ENCODE measurements at regions not wholly inside any gene's neighbourhood (a gene's known extent, or its start where the extent isn't known, plus 50 kb on each side); places are given as distances from the start of the nearest gene placed in this dataset.
"Not testable (repeated sequence)": the region's sequence is repeated elsewhere in the genome, so short reads cannot be mapped to it uniquely, and the experiment has no call there.

DNA sequence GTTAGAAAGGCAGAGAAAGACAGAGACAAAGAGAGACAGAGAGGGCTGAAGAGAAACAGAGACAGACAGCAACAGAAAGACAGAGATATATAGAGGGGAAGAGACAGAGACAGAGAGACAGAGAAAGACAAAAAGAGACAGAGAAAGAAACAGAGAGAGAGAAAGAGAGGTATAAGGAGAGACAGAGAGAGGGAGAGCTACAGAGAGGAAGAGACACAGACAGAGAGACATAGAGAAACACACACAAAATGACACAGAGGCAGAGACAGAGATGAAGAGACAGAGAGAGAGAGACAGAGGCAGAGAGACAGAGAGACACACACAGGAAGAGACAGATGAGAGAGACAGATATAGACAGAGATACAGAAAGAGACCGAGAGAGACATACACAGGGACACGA lies 168.6 kb downstream of the TMEM121 start:
- no peak overlapping the region for H3K27ac ChIP-seq
- H4K20me1 ChIP-seq: no peaks in the 10 kb centered on the region
- no peaks in the 10 kb centered on the region; a peak in 3 of 22 replicates for H3K9me3 ChIP-seq (replicated peaks in 1 of 11)
- no peaks in the 10 kb centered on the region for H3K36me3 ChIP-seq
- no peak for TF ChIP-seq Cebpa-rat (IDR thresholded peaks at IDR 0.05)
- no peak overlapping the region for H3K4me3 ChIP-seq
- peaks cover 0 to 65% (median 30%) of the 10 kb centered on the region in 10 experiments; a peak in 12 of 20 replicates for H3K4me1 ChIP-seq
- H3K9ac ChIP-seq: no peak overlapping the region
- H3K27me3 ChIP-seq: no peaks in the 10 kb centered on the region
- H3K4me2 ChIP-seq: peak overlapping the region in 6 of 11 experiments; percentile 8 to 57 (median 34); a peak in 10 of 22 replicates

DNA sequence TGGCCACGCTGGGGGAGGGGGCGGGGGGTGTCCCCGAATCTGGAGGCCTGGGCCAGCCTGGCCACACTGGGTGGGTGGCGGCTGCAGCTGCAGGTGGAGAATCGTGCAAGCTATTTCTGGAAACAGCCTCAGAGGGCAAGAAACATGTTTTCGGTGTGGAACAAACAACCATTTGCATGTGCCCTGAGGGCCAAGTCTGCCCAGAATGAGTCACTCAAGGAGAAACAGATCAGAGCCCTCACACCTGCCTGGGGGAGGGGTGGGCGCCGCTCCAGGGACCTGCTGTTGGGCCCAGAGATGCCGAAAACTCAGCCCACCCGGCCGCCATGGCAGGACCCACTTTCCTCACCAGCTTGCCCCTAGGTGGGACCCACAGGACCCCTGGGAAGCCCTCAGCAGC lies 170.0 kb downstream of the TMEM121 start:
- not testable (repeated sequence) for H3K4me2 ChIP-seq

DNA sequence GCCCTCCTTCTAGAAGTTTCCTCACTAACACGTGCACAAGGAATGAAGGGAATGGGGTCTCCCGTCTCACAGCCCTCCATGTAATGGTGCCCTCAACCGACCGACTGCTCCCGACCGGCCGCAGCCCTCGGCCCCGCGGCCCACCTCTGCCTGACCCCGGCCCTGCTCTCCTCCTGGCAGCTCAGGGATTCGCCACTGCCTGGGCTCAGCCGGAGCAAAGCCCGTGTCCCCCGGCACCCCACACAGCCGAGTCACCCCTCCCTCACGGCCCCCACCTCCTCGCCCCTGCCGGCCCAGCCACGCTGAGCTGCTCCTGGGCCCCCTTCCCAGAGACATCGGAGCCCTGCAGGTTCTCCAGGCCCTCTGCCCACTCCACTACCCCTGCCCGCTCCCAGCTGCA lies 171.0 kb downstream of the TMEM121 start:
- not testable (repeated sequence) for H3K9me3 ChIP-seq (replicated peaks in 1 of 11); H3K4me3 ChIP-seq; H3K36me3 ChIP-seq; H3K9ac ChIP-seq; H3K27me3 ChIP-seq; H3K27ac ChIP-seq; H4K20me1 ChIP-seq
- Histone ChIP-seq H3K4me2 (peak overlapping the region in 4 of 11 experiments; percentile 18 to 36 (median 23); a peak in 4 of 22 replicates), H3K4me1 (peaks cover 0 to 69% (median 38%) of the 10 kb centered on the region in 10 experiments; a peak in 12 of 20 replicates)

More for the DNA sequence above, 170.0 kb downstream of the TMEM121 start:
- not testable (repeated sequence) for H3K9me3 ChIP-seq (replicated peaks in 1 of 11); H4K20me1 ChIP-seq; H3K36me3 ChIP-seq; H3K27me3 ChIP-seq; H3K27ac ChIP-seq; H3K4me3 ChIP-seq; H3K9ac ChIP-seq
- peaks cover 0 to 66% (median 40%) of the 10 kb centered on the region in 10 experiments; a peak in 12 of 20 replicates for H3K4me1 ChIP-seq

DNA sequence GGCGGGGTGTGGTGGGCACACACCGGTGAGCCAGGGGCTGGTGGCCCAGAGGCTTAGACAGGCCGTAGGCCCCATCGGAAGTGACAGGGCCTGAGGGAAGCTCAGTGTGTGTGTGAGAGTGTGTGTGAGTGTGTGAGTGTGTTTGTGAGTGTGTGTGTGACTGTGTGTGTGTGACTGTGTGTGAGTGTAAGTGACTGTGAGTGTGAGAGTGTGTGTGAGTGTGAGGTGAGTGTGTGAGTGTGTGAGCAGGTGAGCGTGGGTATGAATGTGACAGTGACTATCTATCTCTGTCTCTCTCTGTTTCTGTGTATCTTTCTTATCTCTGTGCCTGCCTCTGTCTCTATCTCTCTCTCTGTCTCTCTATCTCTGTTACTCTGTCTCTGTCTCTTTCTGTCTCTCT lies 171.6 kb downstream of the TMEM121 start:
- H3K27ac ChIP-seq; H3K4me3 ChIP-seq; H3K9me3 ChIP-seq (replicated peaks in 1 of 11); H3K27me3 ChIP-seq; H3K9ac ChIP-seq; H4K20me1 ChIP-seq; H3K36me3 ChIP-seq: not testable (repeated sequence)
- peaks cover 0 to 70% (median 38%) of the 10 kb centered on the region in 10 experiments; a peak in 12 of 20 replicates for H3K4me1 ChIP-seq
- H3K4me2 ChIP-seq: peak overlapping the region in 4 of 11 experiments; percentile 18 to 36 (median 23); a peak in 4 of 22 replicates

DNA sequence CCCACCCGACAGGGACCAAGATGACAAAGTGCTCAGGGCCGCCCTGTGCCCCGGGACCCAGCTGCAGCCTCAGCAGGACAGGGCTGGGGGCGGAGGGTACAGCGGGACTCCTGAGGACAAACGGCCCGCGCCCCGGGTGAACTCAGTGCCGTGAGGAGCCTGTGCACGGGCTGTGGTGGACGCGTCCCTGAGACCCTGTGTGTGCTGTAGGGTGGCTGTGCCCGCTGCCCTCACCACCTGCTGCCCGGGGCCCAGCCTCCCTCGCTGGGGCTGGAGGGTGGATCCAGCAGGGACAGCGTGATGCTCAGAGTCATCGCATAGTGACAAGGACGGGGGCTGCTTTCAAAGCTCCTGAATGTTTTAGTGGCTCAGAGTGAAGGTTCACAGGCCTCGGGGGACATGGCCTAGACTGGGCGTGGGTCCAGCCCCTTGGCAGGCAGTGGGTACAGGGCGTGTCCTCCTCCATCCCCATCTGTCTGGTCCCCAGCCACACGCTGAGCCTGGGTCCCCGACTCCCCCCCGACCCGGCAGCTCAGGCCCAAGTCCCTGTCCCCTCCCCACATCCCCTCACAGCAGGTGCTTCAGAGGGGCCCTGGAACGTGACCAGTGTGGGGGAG lies 172.7 kb downstream of the TMEM121 start:
- H3K4me3 ChIP-seq; H4K20me1 ChIP-seq; H3K27me3 ChIP-seq; H3K36me3 ChIP-seq; H3K9me3 ChIP-seq (replicated peaks in 1 of 11); H3K9ac ChIP-seq; H3K27ac ChIP-seq: not testable (repeated sequence)
- Histone ChIP-seq H3K4me2 (peak overlapping the region in 6 of 11 experiments; percentile 58 to 72 (median 62); a peak in 9 of 22 replicates), H3K4me1 (peaks cover 0 to 65% (median 34%) of the 10 kb centered on the region in 10 experiments; a peak in 12 of 20 replicates)

DNA sequence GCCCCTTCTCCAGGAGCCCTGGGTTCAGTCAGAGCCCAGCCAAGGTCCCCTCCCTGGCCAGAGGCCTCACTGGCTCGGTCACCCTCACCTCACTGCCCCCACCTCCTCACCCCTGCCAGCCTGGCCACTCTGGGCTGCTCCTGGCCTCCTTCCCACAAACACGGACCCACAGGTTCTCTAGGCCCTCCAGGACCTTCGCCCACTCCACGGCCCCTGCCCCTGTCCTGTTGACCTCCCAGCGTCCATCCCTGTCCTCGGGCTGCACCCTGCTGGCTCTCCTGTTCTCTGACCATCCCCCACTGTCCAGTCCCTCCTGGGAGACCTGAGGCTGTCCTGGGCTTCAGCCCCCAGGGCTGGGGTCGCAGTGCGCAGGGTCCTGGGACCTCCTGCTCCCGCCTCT lies 173.3 kb downstream of the TMEM121 start:
- H3K36me3 ChIP-seq; H3K9me3 ChIP-seq (replicated peaks in 1 of 11); H3K4me3 ChIP-seq; H3K27ac ChIP-seq; H3K9ac ChIP-seq; H4K20me1 ChIP-seq; H3K27me3 ChIP-seq: not testable (repeated sequence)
- Histone ChIP-seq H3K4me1 (peaks cover 0 to 59% (median 31%) of the 10 kb centered on the region in 10 experiments; a peak in 12 of 20 replicates), H3K4me2 (peak overlapping the region in 6 of 11 experiments; percentile 27 to 62 (median 48); a peak in 10 of 22 replicates)

DNA sequence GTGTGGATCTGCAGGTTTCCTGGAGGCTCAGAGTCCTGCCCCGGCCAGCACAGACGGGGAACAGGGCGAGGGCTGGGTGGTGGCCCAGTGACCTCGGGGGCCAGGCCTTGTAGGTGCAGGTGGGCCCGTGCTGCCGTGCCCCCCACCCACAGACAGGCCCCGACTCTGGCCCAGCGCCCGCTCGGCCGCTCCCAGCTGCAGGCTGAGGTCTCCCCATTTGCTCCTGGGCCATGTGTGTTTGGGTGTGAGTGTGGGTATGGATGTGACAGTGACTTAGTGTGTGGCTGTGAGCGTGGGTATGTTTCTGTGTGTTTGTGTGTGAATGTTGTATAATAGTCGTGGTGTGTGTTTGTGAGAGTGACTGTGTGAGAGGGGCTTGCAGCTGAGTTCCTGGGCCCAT lies 173.8 kb downstream of the TMEM121 start:
- H3K27ac ChIP-seq; H3K9ac ChIP-seq; H3K27me3 ChIP-seq; H3K9me3 ChIP-seq (replicated peaks in 1 of 11); H3K36me3 ChIP-seq; H3K4me3 ChIP-seq; H4K20me1 ChIP-seq: not testable (repeated sequence)
- Histone ChIP-seq H3K4me1 (peaks cover 0 to 54% (median 29%) of the 10 kb centered on the region in 10 experiments; a peak in 12 of 20 replicates), H3K4me2 (peak overlapping the region in 6 of 11 experiments; percentile 11 to 62 (median 48); a peak in 7 of 22 replicates)

DNA sequence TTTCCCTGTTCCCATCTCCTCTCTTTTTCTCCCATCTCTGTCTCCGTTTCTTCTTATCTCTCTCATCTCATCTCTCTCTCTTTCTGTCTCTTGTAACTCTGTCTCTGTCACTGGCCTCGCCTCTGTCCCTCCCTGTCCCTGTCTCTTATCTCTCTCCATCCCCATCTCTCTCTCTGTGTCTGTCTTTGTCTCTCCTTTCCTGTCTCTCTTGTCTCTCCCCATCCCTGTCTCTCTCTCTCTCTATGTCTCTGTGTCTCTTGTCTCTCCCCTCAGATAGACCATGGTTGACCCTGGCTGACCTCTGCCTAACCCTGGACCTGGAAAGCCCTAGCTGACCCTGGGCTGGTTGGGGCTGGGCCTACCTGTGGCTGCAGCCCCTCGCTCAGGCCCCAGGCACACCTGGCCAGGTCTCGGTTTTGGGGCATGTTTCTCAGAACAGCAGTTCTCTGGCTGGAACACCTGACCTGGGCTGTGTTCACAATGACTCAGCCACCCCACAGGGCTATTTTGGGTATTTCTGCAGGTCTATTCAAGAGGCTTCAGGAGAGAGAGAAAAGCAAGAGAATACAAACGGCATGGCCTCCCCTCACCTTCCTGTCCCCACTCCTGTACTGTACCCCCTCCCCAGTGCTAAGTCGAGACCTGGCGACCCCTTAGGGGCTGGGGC lies 174.4 kb downstream of the TMEM121 start:
- H3K4me1 ChIP-seq: peaks cover 0 to 51% (median 29%) of the 10 kb centered on the region in 10 experiments; a peak in 12 of 20 replicates
- H3K36me3 ChIP-seq: no peaks in the 10 kb centered on the region
- no peak overlapping the region for H3K9ac ChIP-seq
- H3K27ac ChIP-seq: no peak overlapping the region
- H4K20me1 ChIP-seq: no peaks in the 10 kb centered on the region
- no peak for TF ChIP-seq Cebpa-rat (IDR thresholded peaks at IDR 0.05)
- no peak overlapping the region for H3K4me3 ChIP-seq
- peak overlapping the region in 8 of 11 experiments; percentile 11 to 62 (median 40); a peak in 10 of 22 replicates for H3K4me2 ChIP-seq
- no peaks in the 10 kb centered on the region for H3K27me3 ChIP-seq
- H3K9me3 ChIP-seq (replicated peaks in 1 of 11): no peaks in the 10 kb centered on the region

DNA sequence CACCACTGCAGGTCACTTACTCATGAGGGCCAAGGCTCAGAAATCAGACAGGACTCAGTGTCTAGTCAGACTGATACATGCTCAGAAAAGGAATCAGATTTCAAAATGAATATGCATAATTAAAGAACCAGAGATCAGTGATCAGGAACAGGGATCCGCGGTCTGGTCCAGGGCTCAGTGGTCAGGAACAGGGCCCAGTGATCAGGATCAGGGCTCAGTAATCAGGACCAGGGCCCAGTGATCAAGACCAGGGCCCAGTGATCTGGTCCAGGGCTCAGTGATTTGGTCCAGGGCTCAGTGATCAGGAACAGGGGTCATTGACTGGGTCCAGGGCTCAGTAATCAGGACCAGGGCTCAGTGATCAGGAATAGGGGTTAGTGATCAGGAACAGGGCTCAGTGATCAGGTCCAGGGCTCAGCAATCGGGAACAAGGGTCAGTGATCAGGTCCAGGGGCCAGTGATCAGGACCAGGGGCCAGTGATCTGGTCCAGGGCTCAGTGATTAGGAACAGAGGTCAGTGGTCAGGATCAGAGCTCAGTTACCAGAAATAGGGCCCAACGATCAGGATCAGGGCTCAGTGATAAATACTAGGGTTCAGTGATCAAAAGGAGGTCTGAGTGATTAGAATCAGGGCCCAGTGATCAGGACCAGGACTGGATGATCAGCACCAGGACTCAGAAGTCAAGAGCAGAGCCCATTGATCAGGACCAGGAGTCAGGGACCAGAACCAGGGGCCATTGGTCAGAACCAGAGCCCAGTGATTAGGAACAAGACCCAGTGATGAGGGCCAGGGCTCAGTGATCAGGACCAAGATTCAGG lies 175.3 kb downstream of the TMEM121 start:
- H3K4me2 ChIP-seq: peak overlapping the region in 2 of 11 experiments; percentile 13 to 38; a peak in 5 of 22 replicates
- no peak for TF ChIP-seq Cebpa-rat (IDR thresholded peaks at IDR 0.05)
- peaks cover 0 to 59% (median 37%) of the 10 kb centered on the region in 10 experiments; a peak in 12 of 20 replicates for H3K4me1 ChIP-seq
- 0 out of 22 replicates have a peak overlapping the region, but pooled peaks of 1 of the 11 experiments have one; percentile 0 for H3K9ac ChIP-seq
- no peaks in the 10 kb centered on the region for H3K9me3 ChIP-seq (replicated peaks in 1 of 11)
- no peak overlapping the region; a peak in 2 of 22 replicates for H3K27ac ChIP-seq
- H3K36me3 ChIP-seq: no peaks in the 10 kb centered on the region
- H4K20me1 ChIP-seq: no peaks in the 10 kb centered on the region
- no peaks in the 10 kb centered on the region for H3K27me3 ChIP-seq
- H3K4me3 ChIP-seq: no peak overlapping the region

Data from BLaER1 treated with 17β-estradiol and CSF1 and Interleukin-3, amounts not matched to agents 10 nM and 100 nM (cell line).